ENCODE measurements at regions not wholly inside any gene's neighbourhood (a gene's known extent, or its start where the extent isn't known, plus 50 kb on each side); places are given as distances from the start of the nearest gene placed in this dataset.

DNA sequence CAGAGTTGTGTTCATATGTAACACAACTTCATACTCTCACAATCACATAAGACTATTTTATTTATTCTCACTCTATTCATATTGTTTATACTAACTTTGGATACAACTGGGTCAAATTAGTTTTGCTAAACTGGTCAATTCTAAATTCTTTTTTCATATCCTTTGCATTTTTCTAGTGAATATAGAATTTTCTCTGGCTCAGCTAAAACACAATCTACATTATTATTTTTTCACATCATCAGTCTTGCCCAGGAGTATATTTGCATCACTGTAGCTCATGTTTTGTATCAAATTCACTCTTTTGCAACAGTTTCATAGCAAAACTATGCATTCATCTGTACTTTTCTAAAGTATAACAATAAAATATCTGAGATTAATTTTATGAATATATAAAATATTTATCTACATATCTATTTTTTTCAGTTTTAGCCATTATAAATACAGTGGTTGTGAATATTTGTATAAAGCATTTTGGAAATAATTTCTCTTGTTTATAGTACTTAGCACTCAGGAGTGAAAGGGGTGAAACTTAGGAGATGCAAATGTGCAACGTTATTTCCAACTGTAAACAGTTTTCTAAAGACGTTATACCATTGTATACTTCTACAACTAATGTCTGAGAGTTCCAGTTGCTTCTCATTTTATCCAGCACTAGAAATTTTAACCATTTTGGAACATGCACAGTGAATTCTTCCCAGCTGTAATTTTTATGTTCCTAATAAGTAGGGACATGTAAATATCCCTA, 854.6 kb downstream of the CBLN2 start:
- intact Hi-C loops (cut with DNase I, micrococcal nuclease) = no loop called here
- DNase-seq = no peak

DNA sequence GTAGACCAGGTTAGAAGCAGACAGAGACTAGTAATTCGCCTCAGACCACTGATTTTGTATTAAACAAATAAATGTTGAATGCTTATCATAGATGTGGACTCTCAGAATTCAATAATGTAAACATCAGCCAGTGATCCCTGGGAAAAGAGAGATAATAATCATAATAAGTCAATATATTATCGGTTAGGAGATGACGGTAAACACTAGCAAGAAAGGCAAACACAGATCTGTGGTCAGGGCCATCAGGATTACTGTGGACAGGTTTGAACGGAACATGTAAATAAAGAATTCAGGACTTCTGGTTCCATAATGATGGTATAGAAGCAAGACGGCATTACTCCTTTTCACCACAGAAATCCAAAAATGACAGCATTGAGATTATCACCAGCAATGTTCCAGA, 861.6 kb downstream of the CBLN2 start:
- no peak for ATAC-seq
- intact Hi-C loops (cut with DNase I, micrococcal nuclease) = no loop called here
- DNase-seq = no peak

More for the DNA sequence above, 854.6 kb downstream of the CBLN2 start:
- ATAC-seq = no peak

DNA sequence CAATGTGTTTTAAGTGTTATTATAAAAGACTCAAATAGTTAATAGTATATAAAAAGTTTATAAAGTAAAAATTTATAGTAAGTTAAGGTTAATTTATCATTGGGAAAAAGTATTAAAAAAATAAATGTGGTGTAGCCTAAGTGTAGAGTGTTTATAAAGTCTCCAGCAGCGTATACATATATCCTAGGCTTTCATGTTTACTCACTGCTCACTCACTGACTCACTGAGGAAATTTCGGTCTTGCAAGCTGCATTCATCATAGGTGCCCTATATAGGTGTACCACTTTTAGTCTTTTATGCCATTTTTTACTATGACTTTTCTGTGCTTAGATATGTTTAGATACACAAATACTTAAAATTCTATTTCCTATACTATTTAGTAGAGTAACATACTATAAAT, 866.0 kb downstream of the CBLN2 start:
- DNase-seq (no peak), ATAC-seq (no peak)
- intact Hi-C loops (cut with DNase I, micrococcal nuclease) = no loop called here

DNA sequence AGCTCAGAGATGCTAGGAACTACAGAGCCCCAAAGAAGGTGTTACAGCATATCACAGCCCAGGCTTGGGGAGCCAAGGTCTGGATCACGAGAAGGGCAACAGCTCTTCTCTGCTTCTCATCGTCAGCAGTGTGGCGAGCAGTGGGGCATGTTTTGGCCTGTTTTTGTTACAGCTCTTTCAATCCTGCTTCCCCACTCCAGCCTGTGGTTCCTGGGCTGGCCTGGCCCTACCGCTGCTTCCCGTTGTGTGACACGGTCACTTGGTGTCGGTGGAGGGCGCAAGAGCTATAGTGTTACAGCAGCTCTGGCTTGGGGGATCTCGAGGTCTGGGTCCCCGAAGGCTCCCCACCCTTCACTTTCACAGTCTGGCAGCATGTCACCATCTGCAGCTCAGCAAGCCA, 870.2 kb downstream of the CBLN2 start:
- intact Hi-C loops (cut with DNase I, micrococcal nuclease) = no loop called here
- no peak for ATAC-seq
- DNase-seq = no peak

DNA sequence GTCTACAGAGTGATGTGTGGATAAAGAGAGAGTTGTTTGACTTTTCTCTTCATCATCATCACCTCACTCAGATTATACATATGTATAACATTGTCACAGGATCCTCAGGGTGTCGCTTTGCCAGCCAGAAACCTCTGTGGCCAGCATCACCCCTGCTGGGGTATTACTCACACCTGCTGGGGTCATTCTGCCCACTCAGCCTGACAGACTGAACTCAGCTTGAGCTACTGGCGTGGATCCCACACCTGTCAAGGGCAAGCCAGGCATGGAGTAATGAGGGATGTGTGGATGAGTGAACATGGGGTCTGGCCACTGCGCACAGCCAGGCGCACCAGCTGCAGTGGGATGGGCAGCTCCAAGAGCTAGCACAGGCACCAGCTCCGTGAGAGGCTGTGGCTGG, 870.6 kb downstream of the CBLN2 start:
- ATAC-seq (no peak), DNase-seq (no peak)
- intact Hi-C loops (cut with DNase I, micrococcal nuclease) = no loop called here

DNA sequence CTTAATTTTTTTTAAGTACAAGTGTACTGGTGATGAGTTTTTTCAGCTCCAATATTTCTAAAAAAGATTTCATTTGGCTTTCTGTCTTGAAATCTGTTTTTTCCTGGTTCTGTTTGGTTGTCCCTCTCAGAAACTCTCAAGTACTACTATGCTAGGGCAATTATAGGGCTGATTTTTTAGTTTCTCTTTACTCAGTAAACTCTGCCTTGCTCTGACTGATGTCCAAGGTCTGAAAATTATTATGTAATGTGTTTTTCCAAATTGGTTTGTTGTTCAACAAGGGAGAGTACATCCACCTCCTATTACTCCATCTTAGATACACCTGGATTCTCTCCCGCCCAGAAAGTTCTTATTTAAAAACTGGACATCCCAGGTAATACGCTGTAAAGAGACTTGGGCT, 877.7 kb downstream of the CBLN2 start:
- no peak for DNase-seq

DNA sequence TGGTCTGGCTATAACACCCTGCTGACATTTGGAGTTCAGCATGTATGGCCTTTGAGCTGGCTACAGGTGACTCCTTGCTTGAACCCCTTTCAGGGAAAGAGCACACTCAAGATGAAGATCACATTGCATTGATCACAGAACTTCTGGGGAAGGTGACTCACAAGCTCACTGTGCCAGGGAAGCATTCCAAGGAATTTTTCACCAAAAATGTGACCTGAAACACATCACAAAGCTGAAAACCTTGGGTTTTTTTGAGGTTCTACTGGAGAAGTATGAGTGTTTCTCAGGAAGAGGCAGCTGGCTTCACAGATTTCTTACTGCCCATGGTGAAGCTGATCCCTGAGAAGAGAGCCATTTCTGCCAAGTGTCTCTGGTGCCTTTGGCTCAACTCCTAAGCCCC, 879.0 kb downstream of the CBLN2 start:
- intact Hi-C loops (cut with DNase I, micrococcal nuclease) = no loop called here
- ATAC-seq (no peak), DNase-seq (no peak)

More for the DNA sequence above, 877.7 kb downstream of the CBLN2 start:
- intact Hi-C loops (cut with DNase I, micrococcal nuclease) = no loop called here
- no peak for ATAC-seq

DNA sequence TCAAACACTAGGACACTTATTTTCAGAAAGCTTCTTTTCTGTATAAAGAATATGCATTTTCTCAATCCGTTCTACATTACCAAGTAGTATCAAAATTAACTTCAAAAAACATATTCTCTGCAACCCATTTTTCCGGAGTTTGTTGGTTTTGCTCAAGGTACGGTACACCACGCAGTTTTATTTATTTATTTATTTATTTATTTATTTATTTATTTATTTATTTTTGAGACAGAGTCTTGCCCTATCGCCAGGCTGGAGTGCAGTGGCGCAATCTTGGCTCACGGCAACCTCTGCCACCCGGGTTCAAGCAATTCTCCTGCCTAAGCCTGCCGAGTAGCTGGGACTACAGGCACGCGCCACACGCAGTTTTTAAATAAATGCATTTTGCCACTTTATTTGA, 900.3 kb downstream of the CBLN2 start:
- DNase-seq (no peak), ATAC-seq (no peak)
- intact Hi-C loops (cut with DNase I, micrococcal nuclease) = no loop called here

DNA sequence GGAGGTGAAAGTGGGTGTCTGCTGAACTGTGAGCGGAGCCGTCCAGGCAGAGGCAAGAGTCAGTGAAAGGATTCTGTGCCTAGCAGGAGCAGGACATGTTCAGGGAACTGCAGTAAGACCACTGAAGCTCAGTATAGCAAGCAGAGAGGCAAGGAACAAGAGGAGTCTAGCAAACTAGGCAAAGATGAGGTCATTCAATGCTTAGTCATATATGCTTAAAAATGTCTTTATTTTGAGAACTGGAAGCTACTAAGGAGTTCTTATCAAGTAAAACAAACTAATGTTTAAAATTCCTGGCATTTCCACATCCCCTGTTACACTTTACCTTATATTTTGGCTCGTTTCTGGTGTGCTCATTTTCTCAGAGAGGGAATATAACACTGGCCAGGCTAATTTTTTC, 913.4 kb downstream of the CBLN2 start:
- DNase-seq (no peak), ATAC-seq (no peak)
- intact Hi-C loops (cut with DNase I, micrococcal nuclease) = no loop called here

DNA sequence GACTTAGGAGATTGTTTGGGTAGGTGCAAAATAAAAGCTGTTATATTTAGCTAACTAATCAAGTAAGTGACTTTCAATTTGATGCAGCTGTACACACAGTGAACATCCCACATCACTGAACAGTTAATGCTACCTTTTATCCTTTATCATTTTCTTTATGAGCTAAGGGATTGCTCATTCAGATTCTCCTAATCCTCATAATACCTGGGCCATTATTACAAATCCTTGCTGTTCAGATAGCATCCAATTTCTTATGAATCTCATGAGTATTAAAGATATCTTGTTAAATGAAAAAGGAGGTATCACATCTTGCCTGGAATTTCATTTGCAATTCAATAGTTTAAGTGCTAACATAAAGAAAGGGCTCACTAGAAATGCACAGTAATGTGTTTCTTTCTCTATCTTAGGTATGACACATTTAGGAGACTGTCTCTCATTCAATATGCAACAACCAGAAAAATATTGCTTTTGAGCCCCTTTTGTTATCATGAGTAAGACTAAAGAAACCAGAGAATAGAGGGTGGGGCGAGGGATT, 918.5 kb downstream of the CBLN2 start:
- ATAC-seq (no peak), DNase-seq (no peak)
- intact Hi-C loops (cut with DNase I, micrococcal nuclease) = no loop called here

DNA sequence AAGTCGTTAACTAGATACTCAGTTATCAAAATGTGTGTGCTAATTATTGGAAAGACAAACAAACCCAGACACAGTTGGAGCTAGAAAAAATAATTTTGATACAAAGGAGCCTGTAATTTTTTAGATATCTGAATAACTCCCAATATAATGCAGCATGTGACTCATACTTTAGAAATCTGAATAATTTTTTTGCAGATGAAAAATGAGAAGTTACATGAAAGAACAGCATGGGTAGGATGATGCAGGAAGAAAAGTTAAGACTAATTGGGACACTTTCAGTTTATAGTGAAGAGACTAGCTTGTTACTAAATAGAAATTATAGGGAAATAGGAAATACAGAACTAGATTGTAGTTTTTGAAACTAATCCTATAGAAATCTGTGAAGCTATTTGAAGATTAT, 945.8 kb downstream of the CBLN2 start:
- DNase-seq (no peak), ATAC-seq (no peak)
- intact Hi-C loops (cut with DNase I, micrococcal nuclease) = no loop called here

DNA sequence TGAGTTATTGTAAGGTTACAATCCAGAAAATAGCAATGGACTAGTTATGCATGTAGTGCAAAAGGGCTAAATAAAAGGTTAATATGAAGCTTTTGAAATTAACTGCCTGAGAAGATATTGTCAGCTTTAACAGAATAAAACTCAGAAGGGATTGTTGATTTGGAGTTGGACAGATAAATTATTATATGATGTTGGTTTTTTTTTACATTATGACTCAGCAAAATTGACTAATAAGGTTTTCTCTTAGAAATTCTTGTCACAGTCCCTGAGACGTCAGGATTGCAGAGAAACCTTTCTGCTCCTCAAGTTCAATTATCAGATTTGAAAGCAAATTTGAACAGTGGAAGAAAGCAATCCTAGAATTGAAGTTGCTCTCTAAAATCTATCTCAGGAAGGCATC, 946.9 kb downstream of the CBLN2 start:
- intact Hi-C loops (cut with DNase I, micrococcal nuclease) = no loop called here
- DNase-seq (no peak), ATAC-seq (no peak)

DNA sequence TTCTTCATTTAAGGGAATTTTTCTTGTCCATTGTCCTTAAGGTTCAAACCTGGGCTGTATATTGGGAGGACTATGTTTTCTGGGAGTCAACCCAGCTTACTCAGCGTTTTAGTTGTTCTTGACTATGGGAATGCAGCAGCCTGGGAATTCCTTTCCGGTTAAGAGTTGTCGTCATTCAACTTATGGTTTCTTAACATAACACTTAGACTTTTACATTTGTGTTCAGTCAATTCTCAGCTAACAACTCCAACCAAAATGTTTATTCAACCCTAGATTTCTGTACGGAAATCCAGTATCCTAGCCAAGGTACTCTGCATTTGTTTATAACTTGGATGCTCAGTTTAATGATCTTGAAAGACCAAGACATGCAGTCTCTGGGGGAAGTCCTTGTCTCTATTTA, 960.9 kb downstream of the CBLN2 start:
- intact Hi-C loops (cut with DNase I, micrococcal nuclease) = no loop called here
- no peak for DNase-seq
- no peak for ATAC-seq

DNA sequence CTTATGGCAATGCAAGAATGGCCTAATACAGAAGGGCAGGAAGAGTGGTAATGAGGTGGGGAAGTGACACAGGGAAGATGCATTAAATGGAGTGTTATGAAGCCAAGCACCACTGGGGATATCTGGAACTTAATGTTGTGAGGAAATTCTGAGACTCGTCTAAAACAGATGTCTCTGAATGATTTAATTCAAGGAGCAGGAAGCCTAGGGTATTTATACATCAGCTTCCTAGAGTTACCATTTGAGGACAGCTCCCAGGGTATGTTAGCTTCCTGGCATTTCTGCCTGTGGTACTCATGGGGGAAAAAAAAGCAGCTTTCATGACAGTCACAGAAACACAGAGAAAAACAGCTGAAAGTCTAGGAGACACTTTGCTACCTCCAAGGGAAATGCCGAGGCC, 989.5 kb downstream of the CBLN2 start:
- intact Hi-C loops (cut with DNase I, micrococcal nuclease) = no loop called here
- no peak for DNase-seq
- no peak for ATAC-seq

DNA sequence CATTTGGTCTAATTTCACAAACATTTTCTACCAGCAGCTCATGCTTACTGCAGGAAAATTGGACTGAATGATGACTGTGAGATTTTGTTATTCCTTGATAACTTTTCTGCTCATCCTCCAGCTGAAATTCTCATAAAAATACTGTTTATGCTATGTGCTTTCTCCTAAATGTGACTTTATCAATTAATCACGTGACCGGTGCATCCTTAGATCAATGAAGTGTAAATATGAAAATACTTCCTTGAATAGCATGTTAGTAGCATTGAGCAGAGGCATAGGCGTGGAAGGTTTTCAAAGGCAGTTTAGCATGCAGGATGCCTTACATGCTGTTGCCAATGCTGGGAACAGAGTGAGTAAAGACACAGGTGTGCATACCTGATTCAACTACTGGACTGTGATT, 1002.5 kb downstream of the CBLN2 start:
- DNase-seq (no peak), ATAC-seq (no peak)
- intact Hi-C loops (cut with DNase I, micrococcal nuclease) = no loop called here

DNA sequence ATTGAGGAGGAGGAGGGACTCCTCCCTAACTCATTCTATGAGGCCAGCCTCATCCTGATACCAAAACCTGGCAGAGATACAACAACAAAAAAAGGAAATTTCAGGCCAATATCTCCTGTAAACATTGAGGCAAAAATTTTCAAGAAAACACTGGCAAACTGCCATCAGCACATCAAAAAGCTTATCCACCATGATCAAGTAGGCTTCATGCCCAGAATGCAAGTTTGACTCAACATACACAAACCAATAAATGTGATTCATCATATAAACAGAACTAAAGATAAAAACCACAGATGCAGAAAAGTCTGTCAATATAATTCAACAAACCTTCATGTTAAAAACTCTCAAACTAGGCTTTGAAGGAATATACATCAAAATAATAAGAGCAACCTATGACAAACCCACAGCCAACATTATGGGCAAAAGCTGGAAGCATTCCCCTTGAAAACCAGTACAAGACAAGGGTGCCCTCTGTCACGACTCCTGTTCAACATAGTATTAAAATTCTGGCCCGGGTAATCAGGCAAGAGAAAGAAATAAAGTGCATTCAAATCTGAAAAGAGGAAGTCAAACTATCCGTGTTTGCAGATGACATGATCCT, 1014.3 kb downstream of the CBLN2 start:
- intact Hi-C loops (cut with DNase I, micrococcal nuclease) = no loop called here

DNA sequence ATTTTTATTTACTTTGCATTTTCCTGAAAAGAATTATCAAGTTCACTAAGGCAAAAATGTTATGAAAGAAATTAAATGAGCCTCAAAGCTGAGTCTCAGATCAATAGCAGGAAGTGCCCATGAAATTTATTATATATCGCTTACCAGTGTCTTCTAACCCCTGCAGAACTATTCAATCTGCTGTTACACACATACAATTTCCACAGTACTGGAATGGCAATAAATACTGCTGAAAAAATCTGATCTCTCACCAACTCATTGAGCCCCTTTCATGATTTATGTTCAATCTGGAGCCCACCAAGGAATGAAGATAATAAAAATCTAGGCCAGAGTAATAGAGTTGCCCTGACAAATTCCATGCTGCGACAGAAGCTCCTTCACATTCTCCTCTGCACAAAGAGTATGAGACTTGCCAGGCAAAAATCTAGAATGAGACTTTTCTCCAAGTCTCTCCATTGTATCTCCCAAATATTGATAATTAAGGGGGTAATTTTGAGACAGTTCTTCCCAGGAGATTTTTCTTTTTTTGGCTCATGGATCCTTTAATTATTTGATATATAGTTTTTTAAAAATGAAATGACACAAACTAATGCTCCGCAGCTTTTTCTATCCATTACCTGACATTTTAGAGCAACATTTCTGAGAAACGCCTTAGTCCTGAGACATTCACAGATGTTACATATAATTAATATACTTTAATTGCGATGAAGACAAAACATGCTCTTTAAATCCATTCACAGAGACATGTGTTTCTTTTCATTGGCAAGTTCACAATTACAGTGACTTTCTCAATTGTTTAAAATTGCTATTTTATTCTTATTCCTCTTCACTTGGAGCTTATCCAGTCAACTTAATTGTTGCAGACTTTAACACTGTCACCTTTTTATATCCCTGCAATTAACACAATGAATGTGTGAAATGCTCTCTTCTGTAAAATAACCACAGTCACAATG, 1020.4 kb downstream of the CBLN2 start:
- DNase-seq (no peak), ATAC-seq (no peak)
- intact Hi-C loops (cut with DNase I, micrococcal nuclease) = no loop called here

More for the DNA sequence above, 1014.3 kb downstream of the CBLN2 start:
- DNase-seq (no peak), ATAC-seq (no peak)

DNA sequence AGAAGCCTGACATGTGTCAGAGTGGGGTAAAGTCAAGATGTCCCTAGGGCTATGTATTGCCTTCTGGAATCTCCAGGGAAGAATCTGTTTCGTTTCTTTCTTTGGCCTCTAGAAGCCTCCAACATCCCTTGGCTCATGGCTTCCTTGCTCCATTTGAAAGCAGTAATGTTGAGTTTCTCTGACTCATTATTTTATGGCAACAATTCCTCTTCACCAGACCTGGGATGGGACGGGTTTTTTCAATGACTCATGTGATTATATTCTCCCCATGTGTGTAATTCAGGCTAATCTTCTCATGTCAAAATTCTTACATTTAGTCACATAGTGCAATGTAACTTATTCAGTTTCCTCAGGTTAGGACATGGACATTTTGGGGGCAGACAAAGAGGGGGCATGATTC, 1038.6 kb downstream of the CBLN2 start:
- DNase-seq = no peak
- intact Hi-C loops (cut with DNase I, micrococcal nuclease) = no loop called here
- ATAC-seq = no peak

DNA sequence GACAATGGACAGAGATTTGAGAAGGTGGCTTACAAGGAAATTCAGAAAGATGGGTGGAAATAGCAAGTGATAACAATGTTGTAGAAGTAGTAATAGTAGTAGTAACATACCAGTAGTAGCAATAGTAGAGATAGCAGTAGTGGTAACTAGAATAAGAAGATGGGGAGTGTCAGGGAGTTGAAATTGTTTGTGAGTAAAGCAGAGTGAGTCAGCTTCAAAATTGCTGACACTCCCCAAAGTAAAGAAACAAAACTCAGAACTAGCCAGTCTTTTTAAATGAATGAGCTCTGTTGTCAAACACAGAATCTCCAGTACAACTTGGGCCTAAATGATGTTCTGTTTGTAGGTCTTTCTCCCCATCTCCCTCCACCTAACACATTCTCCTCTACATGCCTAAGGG, 1040.9 kb downstream of the CBLN2 start:
- DNase-seq = no peak
- intact Hi-C loops (cut with DNase I, micrococcal nuclease) = no loop called here
- ATAC-seq = no peak

DNA sequence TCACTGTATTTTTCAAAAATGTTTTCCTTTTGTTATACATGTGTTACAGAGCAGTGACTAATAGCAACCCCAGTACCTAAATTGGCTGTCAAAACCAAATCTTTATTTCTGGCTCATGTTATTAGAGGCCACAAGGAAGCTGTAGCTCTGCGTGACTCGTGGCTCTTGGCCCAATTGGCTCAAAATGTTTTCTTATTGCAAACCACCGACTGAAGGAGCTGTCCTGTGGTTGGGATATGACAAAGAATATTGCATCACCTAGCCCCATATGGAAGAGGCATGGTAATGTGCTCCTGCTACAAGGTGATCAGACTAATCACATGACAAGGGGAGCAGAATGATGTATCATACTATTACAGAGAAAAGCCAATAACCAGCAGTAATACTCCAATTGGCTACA, 1058.5 kb downstream of the CBLN2 start:
- ATAC-seq = no peak
- intact Hi-C loops (cut with DNase I, micrococcal nuclease) = no loop called here

More for the DNA sequence above, 1058.5 kb downstream of the CBLN2 start:
- no peak for DNase-seq
